Islet precursor cell (in vitro differentiated cells): ENCODE measurements at regions not wholly inside any gene's neighbourhood (a gene's known extent, or its start where the extent isn't known, plus 50 kb on each side); places are given as distances from the start of the nearest gene placed in this dataset.
"Not testable (repeated sequence)": the region's sequence is repeated elsewhere in the genome, so short reads cannot be mapped to it uniquely, and the experiment has no call there.

Experiments used
- DNase-seq: peaks from one replicate; pipeline ENCODE4 v3.0.0-alpha.2; 2018

- no peak for DNase-seq
Observed at GRCh38 chr11:114949614-114950351, 271.5 kb downstream of the NXPE2 start.

- no peak for DNase-seq
Observed at GRCh38 chr11:114953039-114953438, 274.7 kb downstream of the NXPE2 start.

GRCh38 chr11:114955923-114956322 lies 277.6 kb downstream of the NXPE2 start:
- no peak for DNase-seq

GRCh38 chr11:114956566-114956965 lies 278.2 kb downstream of the NXPE2 start:
- no peak for DNase-seq

GRCh38 chr11:114959953-114960505 lies 281.7 kb downstream of the NXPE2 start:
- DNase-seq: no peak

GRCh38 chr11:114960819-114961218 lies 282.5 kb downstream of the NXPE2 start:
- DNase-seq: not testable (repeated sequence)

- DNase-seq: no peak
Observed at GRCh38 chr11:114964676-114965214, 286.4 kb downstream of the NXPE2 start.

- no peak for DNase-seq
Observed at GRCh38 chr11:114970927-114971645, 292.8 kb downstream of the NXPE2 start.

GRCh38 chr11:114972105-114972504 lies 293.8 kb downstream of the NXPE2 start:
- DNase-seq: no peak

GRCh38 chr11:114977651-114978050 lies 299.3 kb downstream of the NXPE2 start:
- no peak for DNase-seq

GRCh38 chr11:114982141-114982540 lies 303.8 kb downstream of the NXPE2 start:
- no peak for DNase-seq

- no peak for DNase-seq
Observed at GRCh38 chr11:114984611-114985163, 306.4 kb downstream of the NXPE2 start.

- DNase-seq: no peak
Observed at GRCh38 chr11:114986365-114986764, 308.0 kb downstream of the NXPE2 start.

GRCh38 chr11:114987186-114987760 lies 308.9 kb downstream of the NXPE2 start:
- DNase-seq: no peak

- DNase-seq: no peak
Observed at GRCh38 chr11:114988644-114989043, 310.3 kb downstream of the NXPE2 start.

- no peak for DNase-seq
Observed at GRCh38 chr11:114989536-114989935, 311.2 kb downstream of the NXPE2 start.

- no peak for DNase-seq
Observed at GRCh38 chr11:115005663-115006062, 327.3 kb downstream of the NXPE2 start.

GRCh38 chr11:115007851-115008250 lies 329.5 kb downstream of the NXPE2 start:
- DNase-seq: no peak

- no peak for DNase-seq
Observed at GRCh38 chr11:115008799-115009198, 330.5 kb downstream of the NXPE2 start.

GRCh38 chr11:115017529-115017928 lies 339.2 kb downstream of the NXPE2 start:
- no peak for DNase-seq

- DNase-seq: no peak
Observed at GRCh38 chr11:115030166-115030565, 351.8 kb downstream of the NXPE2 start.

GRCh38 chr11:115036406-115037180 lies 358.3 kb downstream of the NXPE2 start:
- DNase-seq: no peak
